Breast epithelium (tissue), 4 donors: ENCODE measurements at regions not wholly inside any gene's neighbourhood (a gene's known extent, or its start where the extent isn't known, plus 50 kb on each side); places are given as distances from the start of the nearest gene placed in this dataset.

Experiments
- DNase-seq, 2 donors: peaks; one replicate each; pipeline ENCODE4 v3.0.0-alpha.2; 2019; ENCODE audit warnings: low spot score in 2 of 2
- H3K27ac ChIP-seq, 2 donors: fragments of 200-600 bp; sonication (generic) in 1 of 2; one replicate each; pipeline ENCODE4 v1.5.1; 2016 to 2019; ENCODE audit warnings: mild to moderate bottlenecking in 1 of 2
- H3K27me3 ChIP-seq, 2 donors: fragments of 200-600 bp; sonication (generic) in 1 of 2; one replicate each; pipeline versions ENCODE4 v1.5.1 to v1.6.0; 2017 to 2019; ENCODE audit warnings: control low read depth in 1 of 2, mild to moderate bottlenecking in 1 of 2
- H3K36me3 ChIP-seq: fragments of 200-600 bp; one replicate; pipeline ENCODE4 v1.5.1; 2019
- H3K4me1 ChIP-seq, 2 donors: fragments of 200-600 bp; sonication (generic); one replicate each; pipeline ENCODE4 v1.5.1; 2016 to 2019; ENCODE audit warnings: control low read depth in 1 of 2
- H3K4me3 ChIP-seq, 3 donors: fragments of 200-600 bp; sonication (generic); 1 replicate in 2 of 3; 2 replicates in 1 of 3; pipeline ENCODE4 v1.5.1; 2016 to 2019; ENCODE audit warnings: mild to moderate bottlenecking in 3 of 3, moderate library complexity in 2 of 3
- H3K9me3 ChIP-seq, 2 donors: fragments of 200-600 bp; sonication (generic) in 1 of 2; one replicate each; pipeline ENCODE4 v1.5.1; 2016 to 2019; ENCODE audit warnings: control low read depth in 1 of 2
- POLR2A ChIP-seq: fragments of 450-650 bp; IDR thresholded peaks from one replicate; pipeline ENCODE4 v1.6.1; 2016; ENCODE audit warnings: antibody characterized with exemption, mild to moderate bottlenecking, moderate library complexity
- POLR2AphosphoS5 ChIP-seq, 3 donors: sonication (generic); formaldehyde crosslinking; IDR thresholded peaks; one replicate each; pipeline ENCODE4 v1.6.1; 2017; ENCODE audit warnings: antibody characterized with exemption in 3 of 3
- intact Hi-C: fragments of 100-400 bp; cut with DNase I; formaldehyde crosslinking; loops from one replicate; pipeline ENCODE4 v1.15.1; 2023; ENCODE audit warnings: low total_unique reads
- TF ChIP-seq, protein P1 (sequence below), 3 donors: fragments of 450-650 bp; IDR thresholded peaks; one replicate each; pipeline ENCODE4 v1.5.1; 2016 to 2017; ENCODE audit warnings: antibody characterized with exemption in 3 of 3, mild to moderate bottlenecking in 3 of 3, moderate library complexity in 3 of 3

DNA sequence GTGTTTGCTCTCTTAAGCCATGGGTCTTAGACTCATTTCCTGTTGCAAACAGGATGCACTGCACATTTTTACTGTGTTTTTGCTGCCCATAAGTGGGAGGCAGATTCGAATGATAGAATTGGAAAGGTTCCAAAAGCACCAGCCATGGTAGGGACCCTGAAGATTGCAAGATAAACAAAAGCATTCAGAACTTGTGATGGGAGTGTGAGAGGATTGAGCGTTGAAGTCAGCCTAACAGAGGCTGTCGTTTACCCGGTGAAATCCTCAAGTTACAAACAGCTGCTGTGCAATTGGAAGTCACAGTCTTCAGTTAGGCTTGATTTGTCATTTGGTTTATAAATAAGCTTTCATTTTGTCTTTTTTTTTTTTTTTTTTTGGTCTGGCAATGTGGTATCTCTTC lies 192.7 kb upstream of the MKI67 start:
- no peak for DNase-seq
- TF ChIP-seq POLR2AphosphoS5 (IDR thresholded peaks at IDR 0.05) = no peak
- TF ChIP-seq, protein P1, sequence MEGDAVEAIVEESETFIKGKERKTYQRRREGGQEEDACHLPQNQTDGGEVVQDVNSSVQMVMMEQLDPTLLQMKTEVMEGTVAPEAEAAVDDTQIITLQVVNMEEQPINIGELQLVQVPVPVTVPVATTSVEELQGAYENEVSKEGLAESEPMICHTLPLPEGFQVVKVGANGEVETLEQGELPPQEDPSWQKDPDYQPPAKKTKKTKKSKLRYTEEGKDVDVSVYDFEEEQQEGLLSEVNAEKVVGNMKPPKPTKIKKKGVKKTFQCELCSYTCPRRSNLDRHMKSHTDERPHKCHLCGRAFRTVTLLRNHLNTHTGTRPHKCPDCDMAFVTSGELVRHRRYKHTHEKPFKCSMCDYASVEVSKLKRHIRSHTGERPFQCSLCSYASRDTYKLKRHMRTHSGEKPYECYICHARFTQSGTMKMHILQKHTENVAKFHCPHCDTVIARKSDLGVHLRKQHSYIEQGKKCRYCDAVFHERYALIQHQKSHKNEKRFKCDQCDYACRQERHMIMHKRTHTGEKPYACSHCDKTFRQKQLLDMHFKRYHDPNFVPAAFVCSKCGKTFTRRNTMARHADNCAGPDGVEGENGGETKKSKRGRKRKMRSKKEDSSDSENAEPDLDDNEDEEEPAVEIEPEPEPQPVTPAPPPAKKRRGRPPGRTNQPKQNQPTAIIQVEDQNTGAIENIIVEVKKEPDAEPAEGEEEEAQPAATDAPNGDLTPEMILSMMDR (IDR thresholded peaks at IDR 0.05) = no peak
- TF ChIP-seq POLR2A = no peak
- H3K27me3 ChIP-seq = peaks cover 0 to 2% of the 10 kb centered on the region in 2 donors
- intact Hi-C loops = no loop called here
- H3K27ac ChIP-seq = no peak overlapping the region
- no peaks in the 10 kb centered on the region for H3K9me3 ChIP-seq
- H3K4me1 ChIP-seq = no peaks in the 10 kb centered on the region
- no peaks in the 10 kb centered on the region for H3K36me3 ChIP-seq
- no peak overlapping the region for H3K4me3 ChIP-seq

DNA sequence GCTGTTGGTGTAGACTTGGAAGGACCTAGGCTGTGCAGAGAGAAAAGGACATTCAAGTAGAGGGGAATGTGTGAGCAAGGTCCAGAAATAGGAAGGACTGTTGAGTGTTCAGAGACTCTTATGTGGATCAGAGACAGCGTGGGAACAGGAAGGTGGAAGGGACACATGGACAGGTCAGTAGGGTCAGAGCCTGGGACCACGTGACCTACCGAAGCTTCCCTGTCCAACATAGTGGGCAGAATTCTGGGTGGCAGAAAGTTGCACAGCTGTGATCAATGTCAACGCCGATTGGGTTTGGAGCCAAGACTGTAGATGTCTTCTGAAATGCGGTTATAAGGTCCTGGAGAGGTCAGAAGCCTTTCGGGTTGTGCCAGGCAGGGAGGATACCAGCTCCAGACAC lies 195.9 kb upstream of the MKI67 start:
- no peak overlapping the region for H3K27ac ChIP-seq
- H3K9me3 ChIP-seq = peaks cover 2 to 4% of the 10 kb centered on the region in 2 donors
- TF ChIP-seq, protein P1 (IDR thresholded peaks at IDR 0.05) = no peak
- TF ChIP-seq POLR2AphosphoS5 (IDR thresholded peaks at IDR 0.05) (no peak), POLR2A (no peak)
- H3K4me3 ChIP-seq = no peak overlapping the region
- DNase-seq = no peak
- peaks cover 0 to 11% of the 10 kb centered on the region in 2 donors for H3K27me3 ChIP-seq
- intact Hi-C loops = no loop called here
- H3K36me3 ChIP-seq = no peaks in the 10 kb centered on the region
- no peaks in the 10 kb centered on the region for H3K4me1 ChIP-seq

DNA sequence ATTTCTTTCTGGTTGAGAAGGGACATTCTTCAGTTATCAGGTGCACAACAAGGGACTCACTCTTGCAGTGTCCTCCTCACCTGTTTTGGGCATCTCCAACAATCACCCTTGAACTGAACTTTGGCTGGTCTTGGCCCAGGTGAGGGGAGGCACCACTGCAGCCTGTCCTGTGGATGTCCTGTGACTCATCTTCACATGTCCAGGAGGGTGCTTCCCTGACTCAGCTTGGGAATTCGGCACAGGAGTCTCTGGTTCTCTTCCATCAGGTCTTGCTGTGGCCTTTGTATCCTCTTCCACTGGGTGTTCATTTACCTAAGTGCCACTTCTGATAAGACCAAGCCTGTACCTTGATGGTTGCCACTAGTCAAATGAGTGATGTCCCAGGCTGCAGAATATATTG lies 196.7 kb upstream of the MKI67 start:
- TF ChIP-seq, protein P1 (IDR thresholded peaks at IDR 0.05) = no peak
- TF ChIP-seq POLR2AphosphoS5 (IDR thresholded peaks at IDR 0.05) (no peak), POLR2A (no peak)
- no peaks in the 10 kb centered on the region for H3K4me1 ChIP-seq
- intact Hi-C loops = no loop called here
- H3K36me3 ChIP-seq = no peaks in the 10 kb centered on the region
- no peak overlapping the region for H3K27ac ChIP-seq
- peaks cover 0 to 11% of the 10 kb centered on the region in 2 donors for H3K27me3 ChIP-seq
- no peak overlapping the region for H3K4me3 ChIP-seq
- H3K9me3 ChIP-seq = peaks cover 4 to 10% of the 10 kb centered on the region in 2 donors
- DNase-seq = no peak

DNA sequence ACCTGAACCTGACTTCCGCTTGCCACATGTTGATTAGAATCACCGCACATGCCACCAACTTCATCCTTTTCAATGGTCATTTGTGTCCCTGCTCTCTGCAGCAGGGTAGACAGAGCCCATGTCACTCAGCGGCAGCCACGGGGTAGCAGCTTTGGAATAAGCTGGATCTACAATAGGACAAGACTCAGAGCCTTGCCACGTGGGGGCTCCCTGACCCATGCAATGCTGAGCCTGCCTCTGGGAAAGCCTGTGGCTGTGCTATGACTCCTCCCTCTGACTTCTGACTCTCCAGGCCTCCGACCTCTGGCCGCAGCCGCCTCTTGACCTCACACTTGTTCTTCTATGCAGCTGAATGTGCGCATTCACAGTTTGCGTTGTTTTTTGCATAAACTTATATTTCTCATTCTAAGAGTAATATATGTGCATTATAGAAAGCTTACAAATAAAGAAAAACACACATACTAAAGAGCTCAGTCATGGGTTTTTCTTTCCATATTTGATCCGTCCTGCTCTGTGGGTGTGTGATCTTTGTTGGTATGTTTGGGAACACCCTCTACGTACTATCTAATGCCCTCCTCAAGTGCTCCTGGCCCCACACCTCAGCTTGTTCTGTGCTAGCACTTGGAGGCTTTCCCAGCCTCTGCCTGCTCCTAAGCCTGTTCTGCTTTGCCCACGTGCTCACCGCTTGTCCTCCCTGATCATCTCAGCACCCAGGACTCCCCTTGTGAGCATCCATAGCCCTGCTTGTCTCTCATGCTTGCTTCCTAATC lies 198.0 kb upstream of the MKI67 start:
- Histone ChIP-seq H3K27ac (no peak overlapping the region), H3K27me3 (peaks cover 0 to 11% of the 10 kb centered on the region in 2 donors), H3K36me3 (no peaks in the 10 kb centered on the region), H3K9me3 (peaks cover 4 to 23% of the 10 kb centered on the region in 2 donors), H3K4me1 (no peaks in the 10 kb centered on the region), H3K4me3 (no peak overlapping the region)
- intact Hi-C loops = no loop called here
- TF ChIP-seq, protein P1 (IDR thresholded peaks at IDR 0.05) = no peak
- TF ChIP-seq POLR2AphosphoS5 (IDR thresholded peaks at IDR 0.05) (no peak), POLR2A (no peak)
- DNase-seq = no peak

DNA sequence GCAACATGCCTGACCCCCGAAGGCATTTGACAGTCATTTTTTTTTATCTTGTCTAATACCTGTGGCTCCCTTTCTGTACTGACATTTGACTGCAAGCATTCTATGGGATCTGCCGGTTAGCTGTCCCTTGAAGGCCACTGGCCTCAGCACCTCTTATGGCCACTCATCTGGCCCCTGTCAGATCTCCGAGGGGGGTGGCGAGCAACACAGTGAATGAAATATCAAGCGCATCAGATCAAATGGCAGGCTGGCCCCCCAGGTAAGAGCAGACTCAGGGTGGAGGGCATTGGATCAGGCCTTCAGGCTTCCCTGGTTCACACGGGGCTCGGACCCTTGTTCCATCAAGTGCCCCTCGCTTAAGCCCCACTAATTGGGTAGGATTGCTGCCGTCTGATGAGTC lies 199.6 kb upstream of the MKI67 start:
- intact Hi-C loops = no loop called here
- no peak for DNase-seq
- Histone ChIP-seq H3K4me1 (no peaks in the 10 kb centered on the region), H3K27me3 (peaks cover 0 to 11% of the 10 kb centered on the region in 2 donors), H3K36me3 (no peaks in the 10 kb centered on the region), H3K27ac (no peak overlapping the region), H3K9me3 (peaks cover 4 to 24% of the 10 kb centered on the region in 2 donors), H3K4me3 (no peak overlapping the region)
- no peak for TF ChIP-seq POLR2AphosphoS5 (IDR thresholded peaks at IDR 0.05)
- TF ChIP-seq, protein P1 (IDR thresholded peaks at IDR 0.05) = no peak
- no peak for TF ChIP-seq POLR2A
